GM13976 (cell line): ENCODE measurements at regions not wholly inside any gene's neighbourhood (a gene's known extent, or its start where the extent isn't known, plus 50 kb on each side); places are given as distances from the start of the nearest gene placed in this dataset.

Source experiments
- DNase-seq: peaks from one replicate; pipeline ENCODE4 v3.0.0; 2012; ENCODE audit warnings: low spot score
- in situ Hi-C: fragments of 300-500 bp; cut with MboI; formaldehyde crosslinking; loops from one replicate; pipeline ENCODE4 v1.12.0; 2022; ENCODE audit warnings: low sequenced_read_pairs, mixed read lengths, inconsistent platforms; ENCODE audit not compliant: unreplicated experiment
- TF ChIP-seq, protein P1 (sequence below): IDR thresholded peaks from 2 replicates; pipeline ENCODE4 v1.5.1; 2012; ENCODE audit warnings: borderline replicate concordance, mild to moderate bottlenecking; ENCODE audit not compliant: insufficient read depth; ENCODE audit errors: extremely low read depth, missing control alignments, control extremely low read depth

DNA sequence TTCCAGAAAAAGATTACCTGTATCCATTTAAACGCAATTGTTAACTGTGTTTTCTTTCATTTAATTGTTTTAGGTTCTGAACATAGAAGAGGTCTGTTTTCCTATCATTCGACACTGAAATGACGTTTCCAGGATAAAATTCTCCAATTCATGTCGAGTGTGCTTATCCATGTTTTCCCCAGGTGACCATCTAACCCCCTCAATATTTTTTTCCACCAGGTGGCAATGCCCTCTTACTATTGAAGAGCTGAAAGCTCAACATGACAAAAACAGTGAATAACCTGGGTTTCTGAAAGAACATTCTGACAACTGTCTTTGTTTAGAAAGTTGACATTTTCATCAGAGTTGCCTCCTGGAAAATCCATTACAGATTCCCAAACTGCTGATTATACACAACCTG is 948.7 kb downstream of the KCNJ2 start:
- in situ Hi-C loops, result no loop called here
- TF ChIP-seq, protein P1, sequence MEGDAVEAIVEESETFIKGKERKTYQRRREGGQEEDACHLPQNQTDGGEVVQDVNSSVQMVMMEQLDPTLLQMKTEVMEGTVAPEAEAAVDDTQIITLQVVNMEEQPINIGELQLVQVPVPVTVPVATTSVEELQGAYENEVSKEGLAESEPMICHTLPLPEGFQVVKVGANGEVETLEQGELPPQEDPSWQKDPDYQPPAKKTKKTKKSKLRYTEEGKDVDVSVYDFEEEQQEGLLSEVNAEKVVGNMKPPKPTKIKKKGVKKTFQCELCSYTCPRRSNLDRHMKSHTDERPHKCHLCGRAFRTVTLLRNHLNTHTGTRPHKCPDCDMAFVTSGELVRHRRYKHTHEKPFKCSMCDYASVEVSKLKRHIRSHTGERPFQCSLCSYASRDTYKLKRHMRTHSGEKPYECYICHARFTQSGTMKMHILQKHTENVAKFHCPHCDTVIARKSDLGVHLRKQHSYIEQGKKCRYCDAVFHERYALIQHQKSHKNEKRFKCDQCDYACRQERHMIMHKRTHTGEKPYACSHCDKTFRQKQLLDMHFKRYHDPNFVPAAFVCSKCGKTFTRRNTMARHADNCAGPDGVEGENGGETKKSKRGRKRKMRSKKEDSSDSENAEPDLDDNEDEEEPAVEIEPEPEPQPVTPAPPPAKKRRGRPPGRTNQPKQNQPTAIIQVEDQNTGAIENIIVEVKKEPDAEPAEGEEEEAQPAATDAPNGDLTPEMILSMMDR, result no peak
- DNase-seq, result no peak

- in situ Hi-C loops, result no loop called here
- TF ChIP-seq, protein P1, result no peak
- DNase-seq, result no peak
These were observed 958.1 kb downstream of the KCNJ2 start for GRCh38 chr17:71127416-71127815.

- TF ChIP-seq, protein P1, result no peak
- in situ Hi-C loops, result no loop called here
- no peak for DNase-seq
These were observed 973.0 kb downstream of the KCNJ2 start for GRCh38 chr17:71142333-71142732.

- no peak for DNase-seq
- TF ChIP-seq, protein P1, result no peak
- in situ Hi-C loops, result no loop called here
These were observed 975.3 kb upstream of the SOX9 start for GRCh38 chr17:71145486-71145885.

- TF ChIP-seq, protein P1, result no peak
- DNase-seq, result no peak
These were observed 972.9 kb upstream of the SOX9 start for GRCh38 chr17:71147906-71148305.

GRCh38 chr17:71149607-71150006 is 971.2 kb upstream of the SOX9 start:
- no peak for DNase-seq
- in situ Hi-C loops, result no loop called here
- TF ChIP-seq, protein P1, result no peak

More at GRCh38 chr17:71147906-71148305, 972.9 kb upstream of the SOX9 start:
- in situ Hi-C loops, result no loop called here

DNA sequence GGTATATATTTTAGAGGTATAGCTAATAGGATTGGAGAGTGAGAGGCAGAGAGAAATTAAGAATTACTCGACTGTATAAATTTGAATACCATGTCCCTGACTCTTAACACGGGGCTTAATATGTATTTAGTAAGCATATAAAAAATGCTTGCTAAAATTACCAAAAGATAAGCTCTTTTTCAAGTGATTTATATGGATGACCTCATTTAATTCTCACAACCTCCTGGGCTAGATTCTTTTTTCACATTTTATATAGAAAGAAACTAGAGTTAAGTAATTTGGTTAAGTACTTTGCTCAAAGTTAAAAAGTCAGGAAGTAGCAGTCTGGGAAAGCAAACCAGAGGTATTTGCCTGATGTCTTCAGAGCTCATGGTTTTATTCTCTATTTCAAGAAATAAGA is 963.5 kb upstream of the SOX9 start:
- TF ChIP-seq, protein P1, result no peak
- DNase-seq, result no peak
- in situ Hi-C loops, result no loop called here
